ENCODE measurements at regions not wholly inside any gene's neighbourhood (a gene's known extent, or its start where the extent isn't known, plus 50 kb on each side); places are given as distances from the start of the nearest gene placed in this dataset.

DNA sequence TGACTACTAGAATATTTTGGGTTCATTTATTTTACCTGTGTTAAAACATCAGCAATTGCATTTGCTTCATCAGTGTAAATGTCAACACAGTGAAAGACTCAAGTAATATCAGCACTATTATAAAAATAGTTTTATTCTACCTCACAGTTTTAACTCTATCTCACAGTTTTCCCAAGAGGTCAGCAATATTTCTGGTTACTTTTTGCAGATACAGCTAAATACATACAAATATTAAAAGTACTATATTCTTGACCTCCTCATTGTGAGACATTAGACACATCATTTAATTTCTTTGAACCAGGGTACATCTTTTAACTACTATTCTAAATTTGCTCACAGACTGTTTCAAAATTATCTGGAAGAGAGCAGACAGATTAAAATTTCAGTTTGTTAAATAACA lies 321.7 kb upstream of the OR4E1 start:
- TF ChIP-seq, protein P1, sequence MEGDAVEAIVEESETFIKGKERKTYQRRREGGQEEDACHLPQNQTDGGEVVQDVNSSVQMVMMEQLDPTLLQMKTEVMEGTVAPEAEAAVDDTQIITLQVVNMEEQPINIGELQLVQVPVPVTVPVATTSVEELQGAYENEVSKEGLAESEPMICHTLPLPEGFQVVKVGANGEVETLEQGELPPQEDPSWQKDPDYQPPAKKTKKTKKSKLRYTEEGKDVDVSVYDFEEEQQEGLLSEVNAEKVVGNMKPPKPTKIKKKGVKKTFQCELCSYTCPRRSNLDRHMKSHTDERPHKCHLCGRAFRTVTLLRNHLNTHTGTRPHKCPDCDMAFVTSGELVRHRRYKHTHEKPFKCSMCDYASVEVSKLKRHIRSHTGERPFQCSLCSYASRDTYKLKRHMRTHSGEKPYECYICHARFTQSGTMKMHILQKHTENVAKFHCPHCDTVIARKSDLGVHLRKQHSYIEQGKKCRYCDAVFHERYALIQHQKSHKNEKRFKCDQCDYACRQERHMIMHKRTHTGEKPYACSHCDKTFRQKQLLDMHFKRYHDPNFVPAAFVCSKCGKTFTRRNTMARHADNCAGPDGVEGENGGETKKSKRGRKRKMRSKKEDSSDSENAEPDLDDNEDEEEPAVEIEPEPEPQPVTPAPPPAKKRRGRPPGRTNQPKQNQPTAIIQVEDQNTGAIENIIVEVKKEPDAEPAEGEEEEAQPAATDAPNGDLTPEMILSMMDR (optimal IDR thresholded peaks at IDR 0.05 in 1 of 3, IDR thresholded peaks at IDR 0.05 in 1 of 3, conservative IDR thresholded peaks at IDR 0.05 in 1 of 3; ENCODE audit: extremely low read depth in 1 of 3, insufficient read depth in 2 of 3, low read length in 3 of 3): no peak
- no peak for TF ChIP-seq EZH2 (IDR thresholded peaks at IDR 0.05; ENCODE audit: low read length)
